Fibroblast of the aortic adventitia (primary cell): ENCODE measurements at regions not wholly inside any gene's neighbourhood (a gene's known extent, or its start where the extent isn't known, plus 50 kb on each side); places are given as distances from the start of the nearest gene placed in this dataset.
"Not testable (repeated sequence)": the region's sequence is repeated elsewhere in the genome, so short reads cannot be mapped to it uniquely, and the experiment has no call there.

Experiments used
- DNase-seq: peaks from one replicate; pipeline ENCODE4 v3.0.0-alpha.2; 2010; ENCODE audit warnings: low read depth
- H3K4me3 ChIP-seq: 2 replicates; pipeline ENCODE4 v1.5.1; 2011; ENCODE audit warnings: low read depth, mild to moderate bottlenecking, control low read depth, low read length, moderate library complexity

DNA sequence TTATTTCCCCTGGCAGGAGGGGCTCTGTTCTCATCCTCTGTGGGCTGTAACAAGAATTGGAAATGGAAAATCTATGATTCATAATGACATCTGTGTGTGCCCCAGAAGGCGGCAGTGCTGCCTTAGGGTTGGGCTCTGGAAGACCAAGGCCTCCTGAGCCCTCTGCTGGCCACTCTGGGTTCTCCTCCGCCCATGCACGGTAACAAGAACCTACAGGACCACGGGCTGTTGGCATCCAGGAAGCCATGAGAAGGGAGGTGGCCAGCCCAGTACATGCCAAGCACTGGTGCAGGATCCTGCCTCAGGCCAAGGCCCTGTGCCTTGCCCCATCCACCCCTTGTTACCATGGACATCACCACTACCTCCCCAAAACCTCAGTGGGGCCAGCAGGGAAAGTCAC, 454.2 kb downstream of the TP53TG3F start:
- not testable (repeated sequence) for H3K4me3 ChIP-seq, DNase-seq

GRCh38 chr16:33920761-33921545, 461.5 kb downstream of the TP53TG3F start:
- DNase-seq, H3K4me3 ChIP-seq: not testable (repeated sequence)

DNA sequence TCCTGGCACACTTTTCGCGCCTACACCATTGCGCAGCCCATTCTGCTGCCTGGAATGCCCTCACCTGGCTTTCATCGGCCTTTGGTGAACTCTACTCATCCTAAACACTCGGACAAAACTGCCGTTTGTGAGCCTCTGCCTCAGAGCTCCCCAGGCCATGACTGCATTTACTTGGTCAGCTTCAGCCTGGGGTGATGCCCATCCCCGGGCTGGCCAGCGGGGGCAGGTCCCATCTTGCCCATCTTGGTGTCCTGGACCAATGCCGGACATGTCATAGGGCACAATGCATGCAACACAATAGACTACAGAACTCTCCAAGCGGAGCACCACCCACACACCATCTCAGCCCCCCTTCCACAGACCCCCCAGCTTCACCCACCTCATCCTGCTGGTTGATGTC, 463.5 kb downstream of the TP53TG3F start:
- DNase-seq, H3K4me3 ChIP-seq: not testable (repeated sequence)

DNA sequence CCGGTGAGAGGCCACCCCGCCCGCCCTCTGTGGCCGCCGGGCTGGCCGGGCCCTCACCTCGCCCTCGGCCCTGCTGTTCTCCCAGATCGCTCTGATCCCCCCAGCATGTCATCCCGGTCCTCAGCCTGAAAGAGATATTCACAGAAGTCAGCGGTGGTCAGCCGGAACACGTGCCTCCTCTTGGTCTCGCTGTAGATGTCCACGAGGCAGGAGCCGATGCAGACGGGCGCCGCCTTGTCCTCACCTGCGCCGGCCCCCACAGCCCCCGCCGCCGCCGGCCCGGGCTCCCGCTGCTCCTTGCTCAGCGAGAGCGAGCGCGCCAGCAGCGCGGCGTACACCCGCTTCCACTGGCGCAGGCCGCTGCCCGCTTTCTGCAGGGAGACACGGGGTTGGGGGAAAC, 468.6 kb downstream of the TP53TG3F start:
- DNase-seq, H3K4me3 ChIP-seq: not testable (repeated sequence)

DNA sequence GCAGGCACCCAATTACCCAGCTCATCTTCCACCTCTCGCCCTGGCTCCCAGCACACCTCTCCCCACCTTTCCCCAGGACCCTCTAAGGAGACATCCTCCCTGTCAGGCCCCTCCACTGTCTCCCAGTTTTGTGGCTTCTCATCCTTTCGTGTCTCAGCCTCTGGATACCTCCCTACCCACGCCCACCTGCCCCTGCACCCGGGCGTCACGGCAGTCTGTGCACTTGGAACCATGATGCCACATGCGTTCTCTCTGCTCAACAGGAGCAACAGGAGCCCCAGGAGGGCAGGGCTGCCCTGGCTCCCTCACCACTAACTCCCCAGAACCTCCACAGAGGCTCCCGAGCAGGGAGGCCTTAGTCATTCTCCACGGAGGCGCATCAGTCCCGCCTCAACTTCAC, 472.8 kb downstream of the TP53TG3F start:
- DNase-seq, H3K4me3 ChIP-seq: not testable (repeated sequence)

DNA sequence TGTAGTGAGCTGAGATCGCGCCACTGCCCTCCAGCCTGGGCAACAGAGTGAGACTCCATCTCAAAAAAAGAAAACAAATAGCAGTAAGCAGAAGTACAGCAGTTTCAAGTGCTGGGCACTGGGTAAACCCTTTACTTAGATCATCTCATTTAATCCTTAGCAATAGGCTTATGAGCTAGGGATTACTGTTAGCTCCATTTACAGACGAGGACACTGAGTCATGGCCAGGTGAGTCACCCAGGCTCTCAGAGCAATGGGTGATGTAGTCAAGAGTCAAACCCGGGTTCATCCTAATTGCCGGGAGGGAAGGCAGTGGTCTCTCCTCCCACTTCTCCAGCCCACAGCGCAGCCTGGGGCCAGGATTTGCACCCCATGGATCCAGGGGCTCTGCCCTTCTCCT, 473.6 kb downstream of the TP53TG3F start:
- not testable (repeated sequence) for H3K4me3 ChIP-seq, DNase-seq

DNA sequence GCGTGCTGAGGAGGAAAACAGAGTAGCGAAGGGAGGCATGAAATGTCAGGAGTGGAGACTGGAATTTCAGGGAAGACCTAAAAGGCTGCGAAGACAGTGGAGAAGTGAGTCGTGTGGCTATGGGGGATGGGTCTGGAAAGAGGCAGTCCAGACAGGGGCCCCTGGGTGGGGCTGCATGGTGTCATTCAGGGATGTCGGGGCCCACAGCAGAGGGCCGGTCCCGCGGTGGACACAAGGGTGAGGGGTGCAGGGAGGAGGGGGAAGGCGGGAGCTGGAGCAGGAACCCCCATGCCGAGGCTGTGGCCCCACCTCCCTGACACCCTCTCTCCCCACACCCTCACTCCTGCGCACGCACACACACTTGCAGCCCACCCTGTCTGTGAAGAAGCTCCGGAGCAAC, 476.4 kb downstream of the TP53TG3F start:
- DNase-seq, H3K4me3 ChIP-seq: not testable (repeated sequence)

- not testable (repeated sequence) for H3K4me3 ChIP-seq, DNase-seq
Measured at GRCh38 chr16:33938097-33938496, 478.7 kb downstream of the TP53TG3F start.

- H3K4me3 ChIP-seq, DNase-seq: not testable (repeated sequence)
Measured at GRCh38 chr16:33961536-33961935, 502.1 kb downstream of the TP53TG3F start.

- H3K4me3 ChIP-seq, DNase-seq: not testable (repeated sequence)
Measured at GRCh38 chr16:33965534-33965933, 506.1 kb downstream of the TP53TG3F start.

GRCh38 chr16:33966855-33967254, 507.4 kb downstream of the TP53TG3F start:
- DNase-seq, H3K4me3 ChIP-seq: not testable (repeated sequence)

- not testable (repeated sequence) for H3K4me3 ChIP-seq, DNase-seq
Measured at GRCh38 chr16:33974557-33974956, 515.1 kb downstream of the TP53TG3F start.

GRCh38 chr16:33975744-33976143, 516.3 kb downstream of the TP53TG3F start:
- H3K4me3 ChIP-seq, DNase-seq: not testable (repeated sequence)

DNA sequence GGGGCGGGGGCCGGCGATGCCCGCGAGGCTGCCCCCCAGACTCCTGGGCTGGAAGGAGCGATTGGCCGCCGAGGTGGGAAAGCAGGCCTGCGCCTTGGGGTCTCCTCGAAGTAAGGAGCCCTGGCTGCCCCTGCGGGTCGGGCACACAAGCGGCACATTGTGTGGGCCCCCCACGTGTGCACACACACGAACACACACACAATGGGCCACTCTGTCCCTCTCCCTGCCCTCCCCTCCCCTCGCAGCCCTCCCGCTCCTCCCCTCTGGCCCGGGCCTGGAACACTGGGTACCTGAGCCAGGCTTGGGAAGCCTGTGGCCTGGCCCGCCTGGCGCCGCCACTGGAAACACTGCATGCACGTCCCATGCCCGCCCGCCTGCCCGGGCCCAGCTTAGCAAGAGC, 517.1 kb downstream of the TP53TG3F start:
- not testable (repeated sequence) for H3K4me3 ChIP-seq, DNase-seq

DNA sequence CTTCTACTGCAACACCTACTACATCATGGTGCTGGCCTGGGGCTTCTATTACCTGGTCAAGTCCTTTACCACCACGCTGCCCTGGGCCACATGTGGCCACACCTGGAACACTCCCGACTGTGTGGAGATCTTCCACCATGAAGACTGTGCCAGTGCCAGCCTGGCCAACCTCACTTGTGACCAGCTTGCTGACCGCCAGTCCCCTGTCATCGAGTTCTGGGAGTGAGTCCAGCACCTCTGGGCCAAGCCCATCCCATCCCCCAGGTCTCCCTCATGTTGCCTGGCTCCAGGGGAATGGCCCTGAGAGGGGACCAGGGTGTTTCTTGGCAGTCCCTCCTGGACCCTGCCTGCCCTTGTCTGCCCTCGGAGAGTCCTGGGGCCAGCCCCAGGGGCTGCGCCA, 519.4 kb downstream of the TP53TG3F start:
- DNase-seq, H3K4me3 ChIP-seq: not testable (repeated sequence)

- not testable (repeated sequence) for DNase-seq, H3K4me3 ChIP-seq
Measured at GRCh38 chr16:33979613-33980012, 520.2 kb downstream of the TP53TG3F start.

DNA sequence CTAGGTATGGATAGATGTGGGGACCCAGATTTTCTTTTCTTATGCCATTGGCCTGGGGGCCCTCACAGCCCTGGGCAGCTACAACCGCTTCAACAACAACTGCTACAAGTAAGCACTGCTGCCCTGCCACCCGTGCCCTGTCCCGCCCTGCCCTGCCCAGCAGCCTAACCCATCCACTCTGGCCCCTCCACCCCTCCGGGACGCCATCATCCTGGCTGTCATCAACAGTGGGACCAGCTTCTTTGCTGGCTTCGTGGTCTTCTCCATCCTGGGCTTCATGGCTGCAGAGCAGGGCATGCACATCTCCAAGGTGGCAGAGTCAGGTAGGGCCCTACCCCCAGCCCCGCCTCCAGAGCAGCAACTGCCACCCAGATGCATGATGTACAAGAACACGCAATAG, 521.3 kb downstream of the TP53TG3F start:
- DNase-seq, H3K4me3 ChIP-seq: not testable (repeated sequence)

- DNase-seq, H3K4me3 ChIP-seq: not testable (repeated sequence)
Measured at GRCh38 chr16:33984428-33984827, 525.0 kb downstream of the TP53TG3F start.

GRCh38 chr16:33986521-33986920, 527.1 kb downstream of the TP53TG3F start:
- DNase-seq, H3K4me3 ChIP-seq: not testable (repeated sequence)

DNA sequence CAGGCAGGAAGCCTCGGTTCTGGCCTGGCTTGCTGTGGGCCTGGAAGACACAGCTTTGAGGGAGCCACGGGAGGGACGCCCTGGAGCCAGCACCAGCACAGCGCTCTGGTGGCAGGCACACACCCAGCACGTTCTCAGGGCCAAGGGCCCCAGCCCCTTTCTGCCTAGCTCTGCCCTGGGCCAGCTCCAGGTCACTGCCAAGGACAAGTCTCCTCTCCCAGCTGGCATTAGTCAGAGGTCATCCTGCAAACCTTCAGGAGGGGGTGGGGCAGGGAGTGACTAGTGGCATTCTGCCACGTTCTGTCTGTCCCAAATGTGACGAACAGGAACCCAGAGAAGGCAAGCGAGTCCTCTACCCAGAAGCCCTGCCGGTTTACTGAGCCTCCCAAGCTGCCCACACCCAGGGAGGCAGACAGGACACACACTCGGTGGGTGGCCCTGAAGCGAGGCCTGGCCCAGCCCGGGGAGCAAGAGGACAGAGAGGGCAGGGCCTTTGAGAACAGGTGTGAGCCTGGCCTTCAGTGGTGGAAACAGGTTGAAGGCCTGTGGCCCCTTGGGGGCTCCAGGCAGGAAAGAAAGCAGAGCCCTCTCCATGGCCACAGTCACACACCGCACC, 528.0 kb downstream of the TP53TG3F start:
- DNase-seq, result not testable (repeated sequence)

More for the DNA sequence above, 528.0 kb downstream of the TP53TG3F start:
- not testable (repeated sequence) for H3K4me3 ChIP-seq
